GM21390 (cell line): ENCODE measurements at regions not wholly inside any gene's neighbourhood (a gene's known extent, or its start where the extent isn't known, plus 50 kb on each side); places are given as distances from the start of the nearest gene placed in this dataset.
A peak's percentile ranks its signal among the peaks of the same experiment; 100 is the strongest.
"Not testable (repeated sequence)": the region's sequence is repeated elsewhere in the genome, so short reads cannot be mapped to it uniquely, and the experiment has no call there.

ENCODE experiments used
- ATAC-seq: cut with Tn5 transposase; IDR thresholded peaks from one replicate; pipeline ENCODE4 v1.9.1; 2021; ENCODE audit not compliant: unreplicated experiment

GRCh38 chr18:37854396-37854795 lies 288.8 kb upstream of the CELF4 start:
- ATAC-seq: no peak

- no peak for ATAC-seq
Measured at GRCh38 chr18:37853706-37854105, 288.1 kb upstream of the CELF4 start.

DNA sequence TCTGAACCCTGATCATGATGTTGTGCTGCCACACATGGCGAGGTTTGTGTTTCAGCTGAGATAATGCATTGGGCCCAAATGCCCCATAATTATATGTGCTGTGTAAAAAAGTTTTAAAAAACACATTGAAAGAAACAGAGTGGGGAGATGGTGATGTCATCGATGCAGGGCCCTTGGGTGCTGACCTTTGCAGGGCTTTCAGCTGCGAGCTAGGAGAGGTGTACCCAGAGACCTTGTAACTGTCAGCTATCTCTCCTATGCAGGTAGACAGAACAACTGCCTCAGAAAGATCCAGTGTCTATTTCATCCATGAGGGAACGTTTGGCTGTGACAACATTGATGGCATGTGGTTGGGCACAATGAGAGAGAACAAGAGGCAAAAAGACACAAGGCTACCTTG lies 286.9 kb upstream of the CELF4 start:
- ATAC-seq: no peak

DNA sequence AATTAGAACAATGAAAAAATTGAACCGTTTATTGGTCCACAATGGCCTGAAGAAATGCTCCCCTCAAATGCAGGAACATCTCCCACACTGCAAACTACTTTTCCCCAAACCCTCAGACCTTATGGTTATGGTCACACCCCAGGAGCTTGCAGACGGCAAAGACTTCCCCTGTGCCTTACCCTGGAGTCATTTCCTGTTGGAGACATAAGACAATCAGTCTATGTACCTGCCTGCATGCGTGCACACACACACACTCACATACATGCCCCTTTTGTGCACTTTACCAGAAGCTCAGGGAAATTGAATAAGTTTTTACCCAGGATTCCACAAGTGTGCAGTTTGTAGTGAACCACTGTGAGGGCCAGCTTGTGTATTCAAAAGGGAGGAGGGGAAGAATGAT lies 281.9 kb upstream of the CELF4 start:
- ATAC-seq: no peak

DNA sequence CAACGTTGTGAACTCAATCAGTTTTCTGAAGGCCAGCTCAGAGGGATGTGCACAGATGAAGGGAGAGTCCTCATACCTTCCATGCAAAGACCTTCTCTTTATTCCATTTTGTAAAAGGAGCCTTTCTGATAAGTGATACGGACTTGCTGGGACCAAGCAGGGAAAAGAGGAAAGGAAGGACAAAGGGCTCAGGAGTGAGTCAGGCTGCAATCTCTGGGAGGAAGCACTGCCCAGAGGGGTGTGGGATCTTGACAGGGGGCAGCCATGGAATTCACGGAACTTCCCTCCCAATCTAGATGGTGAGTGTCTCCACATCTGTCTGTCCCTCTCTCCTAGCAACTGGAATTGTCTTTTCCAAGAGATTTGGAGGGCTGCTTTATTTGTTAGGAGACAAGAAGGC lies 281.4 kb upstream of the CELF4 start:
- ATAC-seq: no peak

- ATAC-seq: no peak
Measured at GRCh38 chr18:37845498-37845897, 279.9 kb upstream of the CELF4 start.

DNA sequence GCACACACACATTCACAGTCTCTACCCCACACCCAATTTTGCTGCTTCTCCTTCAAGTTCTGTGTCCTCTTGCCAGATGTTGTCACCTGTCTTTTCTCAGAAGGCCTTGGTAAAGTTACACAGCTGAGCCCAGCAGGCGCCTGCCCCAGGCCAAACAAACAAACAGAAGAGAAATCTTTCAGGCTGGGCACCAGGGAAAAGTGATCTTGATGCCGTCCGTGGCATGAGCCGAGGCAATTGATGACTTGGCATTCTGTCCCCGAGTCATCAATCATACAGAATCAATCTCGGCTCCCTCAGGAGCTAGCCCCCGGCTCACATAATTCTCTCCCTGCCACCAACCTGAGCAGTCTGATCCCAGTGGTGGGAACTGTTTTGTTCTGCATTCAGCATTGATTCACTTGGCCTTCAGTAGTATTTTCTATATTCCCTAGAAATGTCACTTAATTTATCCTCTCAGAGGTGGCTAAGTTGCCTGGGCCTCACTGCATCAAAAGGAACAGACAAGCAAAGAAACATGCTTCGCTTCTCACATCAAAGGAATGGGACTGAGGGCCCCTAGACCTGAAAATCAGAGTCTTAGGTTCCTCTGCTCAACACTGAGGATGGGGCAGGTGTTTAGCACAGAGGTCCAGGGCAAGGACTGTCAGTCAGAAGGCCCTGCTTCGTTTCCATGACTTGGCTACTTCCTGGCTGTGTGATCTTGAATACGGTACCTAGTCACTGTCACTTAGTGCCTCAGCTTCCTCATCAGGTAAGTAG lies 278.8 kb upstream of the CELF4 start:
- no peak for ATAC-seq

DNA sequence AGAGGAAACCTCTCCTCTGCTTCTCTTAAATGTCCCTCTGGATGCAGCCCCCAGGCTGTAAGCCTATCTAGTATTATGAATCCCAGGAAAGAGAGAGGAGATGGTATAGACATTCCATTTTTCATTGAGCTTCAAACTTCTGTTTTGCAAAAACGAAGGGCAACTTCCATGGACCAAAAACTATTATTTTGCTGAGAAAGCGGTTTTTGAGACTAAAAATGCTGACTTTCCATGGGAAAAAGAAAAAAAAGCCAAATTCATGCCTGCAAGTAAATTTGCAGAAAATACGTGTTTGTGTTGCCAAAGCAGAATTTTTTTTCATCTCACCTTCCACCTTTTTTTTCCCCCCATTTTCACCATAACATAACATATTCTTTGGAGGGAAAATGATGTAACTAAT lies 272.5 kb upstream of the CELF4 start:
- no peak for ATAC-seq

GRCh38 chr18:37836071-37836970 lies 270.7 kb upstream of the CELF4 start:
- no peak for ATAC-seq

DNA sequence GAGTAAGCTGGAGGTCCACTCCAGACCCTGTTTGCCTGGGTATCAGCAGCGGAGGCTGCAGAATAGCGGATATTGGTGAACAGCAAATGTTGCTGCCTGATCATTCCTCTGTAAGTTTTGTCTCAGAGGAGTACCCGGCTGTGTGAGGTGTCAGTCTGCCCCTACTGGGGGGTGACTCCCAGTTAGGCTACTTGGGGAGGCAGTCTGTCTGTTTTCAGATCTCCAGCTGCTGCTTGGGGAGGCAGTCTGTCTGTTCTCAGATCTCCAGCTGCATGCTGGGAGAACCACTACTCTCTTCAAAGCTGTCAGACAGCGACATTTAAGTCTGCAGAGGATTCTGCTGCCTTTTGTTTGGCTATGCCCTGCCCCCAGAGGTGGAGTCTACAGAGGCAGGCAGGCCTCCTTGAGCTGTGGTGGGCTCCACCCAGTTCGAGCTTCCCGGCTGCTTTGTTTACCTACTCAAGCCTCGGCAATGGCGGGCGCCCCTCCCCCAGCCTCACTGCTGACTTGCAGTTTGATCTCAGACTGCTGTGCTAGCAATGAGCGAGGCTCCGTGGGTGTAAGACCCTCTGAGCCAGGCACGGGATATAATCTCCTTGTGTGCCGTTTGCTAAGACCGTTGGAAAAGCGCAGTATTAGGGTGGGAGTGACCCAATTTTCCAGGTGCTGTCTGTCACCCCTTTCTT lies 266.6 kb upstream of the CELF4 start:
- ATAC-seq: not testable (repeated sequence)

DNA sequence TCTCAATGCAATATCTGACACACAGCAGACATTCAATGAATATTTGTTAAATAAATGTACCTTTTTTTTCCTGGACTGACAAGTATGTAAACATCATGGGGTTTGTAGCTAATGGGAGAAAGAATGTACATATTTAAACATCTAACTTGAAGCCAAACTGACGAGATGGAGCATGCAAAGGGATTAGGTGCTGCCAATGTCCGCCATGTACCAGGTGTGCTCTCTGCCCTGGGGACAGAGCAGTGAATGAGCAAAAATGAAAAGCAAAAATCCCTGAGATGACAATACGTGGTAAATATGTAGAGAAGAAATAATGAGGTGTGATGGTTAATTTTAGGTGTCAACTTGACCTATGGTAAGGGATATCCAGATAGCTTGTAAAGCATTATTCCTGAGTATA lies 247.4 kb upstream of the CELF4 start:
- ATAC-seq: no peak

DNA sequence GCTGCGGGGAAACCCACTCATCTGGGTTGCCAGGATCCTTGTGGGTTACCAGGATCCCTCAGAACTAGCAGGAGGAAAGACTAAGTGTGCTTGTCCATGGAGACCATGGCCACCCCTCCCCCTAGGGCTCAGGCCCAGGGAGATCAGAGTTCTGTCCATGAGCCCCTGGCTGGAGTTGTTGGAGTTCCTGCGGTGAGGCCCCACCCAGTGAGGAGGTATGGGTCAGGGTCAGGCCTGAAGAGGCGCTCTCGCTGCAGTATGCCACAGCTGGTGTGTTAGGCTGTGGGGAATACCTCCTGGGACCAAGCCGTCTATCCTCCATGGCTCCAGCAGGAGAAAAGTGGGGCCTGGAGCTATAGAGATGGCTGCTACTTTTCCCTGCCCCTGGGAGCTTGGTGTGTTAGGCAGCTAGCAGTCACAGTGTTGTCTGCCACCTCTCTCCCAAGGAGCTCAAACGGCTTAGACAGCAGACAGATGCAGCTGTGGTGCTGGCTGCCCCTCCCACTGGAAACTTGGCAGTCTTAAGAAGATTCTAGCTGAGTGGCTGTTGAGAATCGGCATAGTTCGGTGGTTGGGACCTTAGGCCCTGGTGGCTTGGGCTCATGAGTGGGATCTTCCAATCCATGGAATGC lies 240.3 kb upstream of the CELF4 start:
- no peak for ATAC-seq

- no peak for ATAC-seq
Measured at GRCh38 chr18:37796823-37797349, 231.3 kb upstream of the CELF4 start.

DNA sequence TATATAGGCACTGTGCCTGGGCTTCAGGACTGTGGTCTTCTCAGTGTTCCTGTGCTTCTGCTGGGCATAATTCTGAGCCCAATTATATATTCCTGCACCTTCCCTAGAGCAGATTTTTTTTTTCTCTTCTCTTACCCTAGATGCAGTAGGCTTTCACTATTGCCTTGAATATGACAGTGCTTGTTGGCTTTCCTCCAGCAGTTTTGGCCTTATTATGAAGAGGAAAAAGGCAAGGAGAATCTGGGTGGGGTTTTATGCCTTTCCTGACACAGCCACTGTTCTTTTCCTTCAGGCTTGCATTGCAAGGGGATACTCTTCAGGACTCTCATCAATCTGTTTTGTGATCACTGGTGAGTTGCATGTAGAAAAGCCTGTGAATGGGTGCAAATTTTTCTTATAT lies 221.9 kb upstream of the CELF4 start:
- no peak for ATAC-seq

GRCh38 chr18:37783771-37784170 lies 218.2 kb upstream of the CELF4 start:
- no peak for ATAC-seq

DNA sequence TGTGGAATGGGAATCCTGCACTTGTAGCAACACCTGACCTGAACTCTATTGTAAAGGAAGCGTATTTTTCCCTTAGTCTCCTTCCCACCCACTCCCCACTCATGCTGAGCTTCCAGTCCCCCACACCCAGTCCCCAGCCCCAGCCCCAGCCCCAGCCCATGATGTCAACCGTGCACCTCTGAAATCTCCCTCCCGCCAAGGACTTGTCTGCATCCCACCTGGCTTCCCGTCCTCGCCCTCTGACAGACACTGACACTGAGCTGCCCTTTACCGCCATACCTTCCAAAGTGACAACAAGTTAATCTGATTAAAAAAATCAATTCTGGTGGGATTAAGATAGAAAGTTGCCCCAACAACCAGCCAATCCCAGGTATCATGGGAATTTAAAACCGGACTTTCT lies 213.6 kb upstream of the CELF4 start:
- ATAC-seq: no peak

DNA sequence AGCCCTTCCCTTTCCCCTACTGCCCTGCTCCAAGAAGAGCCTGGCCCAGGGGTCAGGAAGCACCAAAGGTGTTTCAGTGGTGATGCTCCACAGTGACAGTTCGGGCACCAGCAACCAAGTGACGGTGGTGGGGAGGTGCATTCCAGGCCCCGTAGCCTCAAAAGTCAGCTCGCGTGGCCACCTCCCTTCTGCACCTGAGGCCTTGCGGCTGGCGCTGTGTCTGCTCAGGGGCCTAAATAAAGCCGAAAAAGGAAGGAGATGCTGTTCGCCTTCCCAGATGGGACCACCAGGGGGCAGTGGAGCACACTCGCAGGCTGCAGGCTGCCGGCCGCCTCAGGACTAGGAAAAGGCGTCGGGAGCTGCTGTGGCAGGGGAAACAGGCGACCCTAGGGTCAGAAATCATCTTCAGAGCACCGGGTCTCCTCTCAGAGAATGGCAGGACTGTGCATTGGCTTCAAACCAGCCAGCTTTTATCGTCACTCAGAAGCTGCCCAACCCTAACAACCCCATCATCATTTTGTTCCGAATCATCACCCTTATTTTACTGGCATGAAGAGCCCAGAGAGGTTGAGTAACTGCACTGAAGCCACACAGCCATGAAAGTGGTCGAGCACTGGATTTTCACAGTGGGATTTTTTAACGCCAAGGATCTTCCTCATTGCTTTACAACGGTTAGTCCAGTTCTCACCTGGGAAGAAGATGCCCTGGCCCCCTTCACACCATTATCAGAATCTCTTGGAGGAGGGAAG lies 213.0 kb upstream of the CELF4 start:
- peak; percentile 79 for ATAC-seq

GRCh38 chr18:37769826-37770225 lies 204.2 kb upstream of the CELF4 start:
- ATAC-seq: no peak

GRCh38 chr18:37764541-37765288 lies 199.1 kb upstream of the CELF4 start:
- ATAC-seq: no peak
